K562 (cell line): ENCODE measurements at regions not wholly inside any gene's neighbourhood (a gene's known extent, or its start where the extent isn't known, plus 50 kb on each side); places are given as distances from the start of the nearest gene placed in this dataset.

ENCODE experiments used
- ATAC-seq: fragments of 200-7000 bp; cut with Tn5 transposase; 3 replicates; pipeline ENCODE4 v1.9.1; 2020; ENCODE audit warnings: moderate library complexity
- BruUV-seq: library from RNA; stranded (reverse); fragments of 400-500 nt; replicated peaks from 2 replicates; lab custom pipeline; 2021; lab: Mats Ljungman, UMichigan
- CTCF ChIA-PET: fragments of 300-600 bp; formaldehyde crosslinking; extraction: SDS; loops from one replicate; lab custom pipeline; 2021; ENCODE audit warnings: low intra/inter-chr PET ratio; lab: Yijun Ruan, JAX
- POLR2A ChIA-PET: fragments of 300-600, 350-650 bp; sonication (Branson Sonifier 250); formaldehyde crosslinking; extraction: SDS; loops from one replicate; lab custom pipeline; 2021; ENCODE audit warnings: antibody characterized with exemption, inconsistent platforms; lab: Yijun Ruan, JAX
- DNase-seq, 4 experiments: peaks; one replicate each; pipeline versions ENCODE4 v3.0.0 to v3.0.0-alpha.2; 2011 to 2018; ENCODE audit warnings: low spot score in 3 of 4, mixed read lengths in 3 of 4; ENCODE audit errors: extremely low read depth in 1 of 4
- FAIRE-seq: peaks from 2 replicates; lab custom pipeline; 2011; peaks lifted over from hg19 to GRCh38; lab: Jason Lieb, UNC
- H2AFZ ChIP-seq: 2 replicates; pipeline ENCODE4 v1.6.0; 2011; ENCODE audit warnings: low read depth, low read length, control low read depth, inconsistent platforms
- H3K27ac ChIP-seq: fragments of 200-600 bp; 3 replicates; pipeline ENCODE4 v1.8.0; 2011; ENCODE audit warnings: low read depth, mild to moderate bottlenecking, control low read depth, inconsistent platforms, low read length, moderate library complexity, mixed read lengths; ENCODE audit errors: extremely low read depth
- H3K27me3 ChIP-seq, 2 experiments: fragments of 300-600 bp in 1 of 2; 2 replicates in 1 of 2; 3 replicates in 1 of 2; pipeline versions ENCODE4 v1.6.0 to v1.8.0; 2011; ENCODE audit warnings: inconsistent platforms in 2 of 2, low read length in 2 of 2, mild to moderate bottlenecking in 1 of 2, mixed read lengths in 1 of 2, moderate library complexity in 1 of 2; ENCODE audit not compliant: control insufficient read depth in 2 of 2, insufficient read depth in 2 of 2
- H3K36me3 ChIP-seq: fragments of 300-600 bp; 3 replicates; pipeline ENCODE4 v1.8.0; 2011; ENCODE audit warnings: mild to moderate bottlenecking, low read length, inconsistent platforms; ENCODE audit not compliant: control insufficient read depth, insufficient read depth
- H3K4me1 ChIP-seq, 2 experiments: fragments of 200-600 bp in 1 of 2; replicated peaks in 1 of 2; 2 replicates in 1 of 2; 3 replicates in 1 of 2; pipeline versions ENCODE4 v1.5.1 to v1.8.0; 2011; ENCODE audit warnings: inconsistent platforms in 2 of 2, low read length in 2 of 2, mild to moderate bottlenecking in 1 of 2, mixed read lengths in 1 of 2, moderate library complexity in 1 of 2; ENCODE audit not compliant: control insufficient read depth in 2 of 2, insufficient read depth in 2 of 2
- H3K4me2 ChIP-seq: 2 replicates; pipeline ENCODE4 v1.6.1; 2011; ENCODE audit warnings: low read length, control low read depth, inconsistent platforms, mixed read lengths; ENCODE audit not compliant: insufficient read depth
- H3K4me3 ChIP-seq: fragments of 200-600 bp; sonication (generic), shearing (Covaris generic); 2 replicates; pipeline ENCODE4 v1.5.1; 2016; ENCODE audit warnings: control low read depth, inconsistent platforms
- H3K79me2 ChIP-seq: fragments of 200-600 bp; 3 replicates; pipeline ENCODE4 v1.8.0; 2011; ENCODE audit warnings: low read length, inconsistent platforms; ENCODE audit not compliant: control insufficient read depth, insufficient read depth
- H3K9ac ChIP-seq, 2 experiments: 2 replicates each; pipeline versions ENCODE4 v1.6.0 to v1.6.1; 2011; ENCODE audit warnings: low read depth in 2 of 2, low read length in 2 of 2, control low read depth in 1 of 2, inconsistent platforms in 1 of 2, mild to moderate bottlenecking in 1 of 2, mixed read lengths in 1 of 2; ENCODE audit not compliant: insufficient read depth in 1 of 2
- H3K9me1 ChIP-seq: one replicate; pipeline ENCODE4 v1.6.0; 2011; ENCODE audit warnings: inconsistent platforms, mild to moderate bottlenecking, low read length, moderate library complexity; ENCODE audit not compliant: control insufficient read depth, insufficient read depth
- H3K9me3 ChIP-seq: replicated peaks from 2 replicates; pipeline ENCODE4 v1.5.1; 2011; ENCODE audit warnings: low read depth, low read length, inconsistent platforms; ENCODE audit not compliant: control insufficient read depth, insufficient read depth
- H4K20me1 ChIP-seq: replicated peaks from 2 replicates; pipeline ENCODE4 v1.6.1; 2011; ENCODE audit warnings: low read length, inconsistent platforms, mixed read lengths; ENCODE audit not compliant: control insufficient read depth, insufficient read depth
- ATF3 ChIP-seq, 2 experiments: fragments of 450-650 bp in 1 of 2; sonication (generic) in 1 of 2; formaldehyde crosslinking in 1 of 2; IDR thresholded peaks in 1 of 2; conservative IDR thresholded peaks in 1 of 2; 2 replicates each; pipeline versions ENCODE4 v1.6.1 to v1.8.1; 2016 to 2023; ENCODE audit warnings: mild to moderate bottlenecking in 2 of 2, moderate library complexity in 2 of 2, inconsistent platforms in 1 of 2, missing genetic modification reagents in 1 of 2
- EZH2 ChIP-seq: IDR thresholded peaks from 2 replicates; pipeline ENCODE4 v1.6.1; 2012; ENCODE audit warnings: low read depth, mild to moderate bottlenecking, inconsistent platforms, low read length, borderline replicate concordance
- HDAC3 ChIP-seq: fragments of 450-650 bp; IDR thresholded peaks from 2 replicates; pipeline ENCODE4 v1.6.1; 2018; ENCODE audit warnings: borderline replicate concordance, mild to moderate bottlenecking, moderate library complexity; ENCODE audit not compliant: partially characterized antibody
- HMG20B ChIP-seq: fragments of 250-450 bp; sonication (Bioruptor Pico); IDR thresholded peaks from 2 replicates; pipeline ENCODE4 v1.5.0; 2021; ENCODE audit warnings: mild to moderate bottlenecking
- MAZ ChIP-seq, 2 experiments: fragments of 450-650 bp in 1 of 2; sonication (generic) in 1 of 2; formaldehyde crosslinking; IDR thresholded peaks in 1 of 2; conservative IDR thresholded peaks in 1 of 2; 2 replicates each; pipeline versions ENCODE4 v1.4.0 to v1.5.0; 2020; ENCODE audit warnings: mild to moderate bottlenecking in 1 of 2, missing genetic modification reagents in 1 of 2
- MXD1 ChIP-seq: fragments of 250-450 bp; sonication (Bioruptor Pico); IDR thresholded peaks from 2 replicates; pipeline ENCODE4 v1.8.0; 2021; ENCODE audit warnings: borderline replicate concordance, mild to moderate bottlenecking, moderate library complexity; ENCODE audit not compliant: poor library complexity, severe bottlenecking
- PHF20 ChIP-seq: fragments of 450-650 bp; IDR thresholded peaks from 2 replicates; pipeline ENCODE4 v1.6.1; 2018; ENCODE audit not compliant: partially characterized antibody
- PHF21A ChIP-seq: fragments of 450-650 bp; IDR thresholded peaks from 2 replicates; pipeline ENCODE4 v1.6.1; 2017; ENCODE audit warnings: low read depth, borderline replicate concordance
- POLR2AphosphoS5 ChIP-seq: IDR thresholded peaks from 2 replicates; pipeline ENCODE4 v1.6.1; 2011; ENCODE audit warnings: mild to moderate bottlenecking, low read depth, low read length, moderate library complexity; ENCODE audit not compliant: control insufficient read depth, insufficient read depth
- RHOXF2B ChIP-seq: fragments of 250-450 bp; sonication (Bioruptor Pico); conservative IDR thresholded peaks from 2 replicates; pipeline ENCODE4 v1.5.1; 2021
- ZFP91 ChIP-seq: sonication (generic); formaldehyde crosslinking; IDR thresholded peaks from 2 replicates; pipeline ENCODE4 v1.8.0; 2022; ENCODE audit warnings: mild to moderate bottlenecking, missing genetic modification reagents
- ZNF124 ChIP-seq: sonication (generic); formaldehyde crosslinking; IDR thresholded peaks from 2 replicates; pipeline ENCODE4 v1.8.1; 2022; ENCODE audit warnings: missing genetic modification reagents
- WGBS: fragments of 100-300 bp; shearing (Covaris generic); methylation state at CpG from one replicate; pipeline ENCODE4 v1.1.6; 2016; ENCODE audit warnings: low coverage, mixed read lengths; ENCODE audit not compliant: insufficient coverage; ENCODE audit errors: missing lambda C conversion rate; 5-methylcytosine and 5-hydroxymethylcytosine counted together
- in situ Hi-C: fragments of 300-500 bp; cut with MboI; formaldehyde crosslinking; loops from 4 replicates; pipeline ENCODE4 v1.15.0; 2018; ENCODE audit warnings: inconsistent platforms, mixed read lengths
- intact Hi-C: fragments of 100-400 bp; cut with micrococcal nuclease; formaldehyde crosslinking; loops from 2 replicates; pipeline ENCODE4 v1.14.2; 2022

- TF ChIP-seq ZFP91 (CRISPR knock-in tag): no peak
- no peak for TF ChIP-seq HDAC3
- TF ChIP-seq ZNF124: no peak
- no peak for TF ChIP-seq RHOXF2B (CRISPR knock-in tag)
- TF ChIP-seq HMG20B (CRISPR knock-in tag): no peak
- TF ChIP-seq MAZ (CRISPR knock-in tag; conservative IDR thresholded peaks at IDR 0.05 in 1 of 2, IDR thresholded peaks at IDR 0.05 in 1 of 2): no peak
- no peak for TF ChIP-seq PHF20
Measured at GRCh38 chr10:83301732-83302131, 837.6 kb upstream of the GHITM start (continued).

- DNase-seq: no peak
- Histone ChIP-seq H3K4me3 (no peak overlapping the region), H3K79me2 (no peaks in the 10 kb centered on the region), H3K27me3 (no peaks in the 10 kb centered on the region), H3K4me2 (no peak overlapping the region), H2AFZ (no peak overlapping the region), H3K9ac (no peak overlapping the region), H3K4me1 (no peaks in the 10 kb centered on the region), H3K27ac (no peak overlapping the region), H3K9me3 (no peaks in the 10 kb centered on the region), H3K36me3 (no peaks in the 10 kb centered on the region), H4K20me1 (no peaks in the 10 kb centered on the region), H3K9me1 (no peaks in the 10 kb centered on the region)
- ChIA-PET POLR2A (no interaction called here), CTCF (no interaction called here)
- intact Hi-C loops: no loop called here
- no peak for ATAC-seq
- no peak for TF ChIP-seq EZH2
- no peak for TF ChIP-seq MXD1 (CRISPR knock-in tag)
- TF ChIP-seq POLR2AphosphoS5: no peak
- TF ChIP-seq ATF3 (IDR thresholded peaks at IDR 0.05): no peak
- no peak for TF ChIP-seq ATF3 (CRISPR knock-in tag; conservative IDR thresholded peaks at IDR 0.05)
- no peak for TF ChIP-seq PHF21A
- in situ Hi-C loops: no loop called here
- FAIRE-seq: no peak
- 0% methylated on average over 1 of the region's 1 CpG for WGBS
- BruUV-seq: no TSS peak
Measured at GRCh38 chr10:83302623-83303022, 836.7 kb upstream of the GHITM start.
